BE2C (cell line): ENCODE measurements at regions not wholly inside any gene's neighbourhood (a gene's known extent, or its start where the extent isn't known, plus 50 kb on each side); places are given as distances from the start of the nearest gene placed in this dataset.

Experiments
- DNase-seq: peaks from one replicate; pipeline ENCODE4 v3.0.0-alpha.2; 2020
- H3K27me3 ChIP-seq: fragments of 250-450 bp; sonication (Bioruptor Pico); 2 replicates; pipeline ENCODE4 v1.5.1; 2020; ENCODE audit warnings: mild to moderate bottlenecking
- H3K36me3 ChIP-seq: fragments of 250-450 bp; sonication (Bioruptor Pico); 2 replicates; pipeline ENCODE4 v1.5.1; 2020; ENCODE audit warnings: mild to moderate bottlenecking
- H3K4me1 ChIP-seq: fragments of 250-450 bp; sonication (Bioruptor Pico); 2 replicates; pipeline ENCODE4 v1.5.1; 2020
- H3K4me3 ChIP-seq: 2 replicates; pipeline ENCODE4 v1.5.1; 2011; ENCODE audit warnings: low read depth, low read length
- H3K9me3 ChIP-seq: fragments of 250-450 bp; sonication (Bioruptor Pico); 2 replicates; pipeline ENCODE4 v1.5.1; 2020
- TF ChIP-seq, protein P1 (sequence below): IDR thresholded peaks from 2 replicates; pipeline ENCODE4 v1.5.1; 2012; ENCODE audit warnings: mild to moderate bottlenecking, low read depth, low read length

DNA sequence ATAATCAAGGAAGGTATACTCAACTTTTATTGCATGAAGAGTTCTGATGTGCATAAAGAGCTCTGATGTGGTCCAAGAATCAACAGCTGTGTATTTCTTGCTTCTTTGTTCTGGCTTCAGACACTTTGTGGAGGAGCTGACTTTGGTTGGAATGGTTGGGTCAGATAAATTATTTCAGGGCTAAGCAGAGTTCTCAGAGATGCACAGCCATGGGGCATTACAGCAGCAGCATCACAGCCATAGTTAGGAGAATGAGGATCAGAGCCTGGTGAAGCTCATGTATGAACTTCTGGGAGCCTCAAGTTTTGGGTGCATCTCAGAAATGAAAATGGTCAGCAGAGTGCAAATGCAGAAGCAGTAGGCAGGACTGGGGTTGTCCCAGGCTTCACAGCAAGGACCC is 267.4 kb upstream of the RUNX1 start:
- no peaks in the 10 kb centered on the region for H3K27me3 ChIP-seq
- H3K36me3 ChIP-seq, result no peaks in the 10 kb centered on the region
- TF ChIP-seq, protein P1, sequence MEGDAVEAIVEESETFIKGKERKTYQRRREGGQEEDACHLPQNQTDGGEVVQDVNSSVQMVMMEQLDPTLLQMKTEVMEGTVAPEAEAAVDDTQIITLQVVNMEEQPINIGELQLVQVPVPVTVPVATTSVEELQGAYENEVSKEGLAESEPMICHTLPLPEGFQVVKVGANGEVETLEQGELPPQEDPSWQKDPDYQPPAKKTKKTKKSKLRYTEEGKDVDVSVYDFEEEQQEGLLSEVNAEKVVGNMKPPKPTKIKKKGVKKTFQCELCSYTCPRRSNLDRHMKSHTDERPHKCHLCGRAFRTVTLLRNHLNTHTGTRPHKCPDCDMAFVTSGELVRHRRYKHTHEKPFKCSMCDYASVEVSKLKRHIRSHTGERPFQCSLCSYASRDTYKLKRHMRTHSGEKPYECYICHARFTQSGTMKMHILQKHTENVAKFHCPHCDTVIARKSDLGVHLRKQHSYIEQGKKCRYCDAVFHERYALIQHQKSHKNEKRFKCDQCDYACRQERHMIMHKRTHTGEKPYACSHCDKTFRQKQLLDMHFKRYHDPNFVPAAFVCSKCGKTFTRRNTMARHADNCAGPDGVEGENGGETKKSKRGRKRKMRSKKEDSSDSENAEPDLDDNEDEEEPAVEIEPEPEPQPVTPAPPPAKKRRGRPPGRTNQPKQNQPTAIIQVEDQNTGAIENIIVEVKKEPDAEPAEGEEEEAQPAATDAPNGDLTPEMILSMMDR, result no peak
- no peaks in the 10 kb centered on the region for H3K9me3 ChIP-seq
- no peak overlapping the region for H3K4me3 ChIP-seq
- no peak for DNase-seq
- H3K4me1 ChIP-seq, result no peaks in the 10 kb centered on the region

DNA sequence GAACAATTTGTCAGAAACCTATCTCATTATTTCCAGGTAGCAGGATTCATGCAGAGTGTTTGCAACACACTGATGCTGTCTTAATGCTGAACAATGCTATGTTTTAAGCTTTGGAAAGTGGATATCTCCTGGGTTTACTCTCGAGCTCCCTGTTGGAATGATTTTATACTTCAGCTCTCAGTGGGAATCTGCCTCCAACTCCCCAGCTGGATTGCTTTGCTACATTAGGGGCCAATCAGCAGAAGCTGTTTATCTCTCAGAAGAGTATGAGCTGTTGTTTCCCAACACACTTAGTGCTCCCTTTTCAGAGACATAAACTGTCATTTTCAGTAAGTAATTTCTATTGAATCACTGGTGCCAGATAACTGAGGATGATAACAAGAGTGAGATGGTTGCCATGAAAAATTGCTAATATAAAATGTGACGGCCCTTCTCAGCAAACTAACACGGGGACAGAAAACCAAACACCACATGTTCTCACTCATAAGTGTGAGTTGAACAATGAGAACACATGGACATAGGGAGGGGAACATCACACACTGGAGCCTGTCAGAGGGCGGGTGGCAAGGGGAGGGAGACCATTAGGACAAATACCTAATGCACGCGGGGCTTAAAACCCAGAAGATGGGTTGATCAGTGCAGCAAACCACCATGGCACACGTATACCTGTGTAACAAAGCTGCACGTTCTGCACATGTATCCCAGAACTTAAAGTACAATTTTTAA is 265.9 kb upstream of the RUNX1 start:
- TF ChIP-seq, protein P1, result no peak
- DNase-seq, result no peak
- no peaks in the 10 kb centered on the region for H3K27me3 ChIP-seq
- no peaks in the 10 kb centered on the region for H3K4me1 ChIP-seq
- no peaks in the 10 kb centered on the region for H3K9me3 ChIP-seq
- H3K36me3 ChIP-seq, result no peaks in the 10 kb centered on the region
- no peak overlapping the region for H3K4me3 ChIP-seq

DNA sequence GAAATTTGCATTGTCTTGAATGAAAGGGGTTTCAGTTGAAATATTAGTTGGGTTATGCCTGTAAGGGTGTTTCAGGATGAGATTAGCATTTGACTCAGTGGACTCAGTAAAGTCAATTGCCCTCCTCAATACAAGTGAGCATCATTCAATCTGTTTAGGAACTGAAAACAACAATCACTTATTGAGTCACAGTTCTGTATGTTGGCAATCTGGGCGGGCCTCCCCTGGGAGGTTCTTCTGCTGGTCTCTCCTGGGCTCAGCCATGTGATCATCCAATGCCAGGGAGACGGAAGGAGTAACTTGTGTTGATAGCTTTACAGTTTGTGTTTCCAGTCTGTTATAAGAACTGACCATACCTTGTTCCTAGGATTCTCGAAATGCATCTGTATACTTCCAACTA is 262.9 kb upstream of the RUNX1 start:
- H3K4me3 ChIP-seq, result no peak overlapping the region
- H3K36me3 ChIP-seq, result no peaks in the 10 kb centered on the region
- no peaks in the 10 kb centered on the region for H3K4me1 ChIP-seq
- H3K9me3 ChIP-seq, result no peaks in the 10 kb centered on the region
- TF ChIP-seq, protein P1, result no peak
- H3K27me3 ChIP-seq, result no peaks in the 10 kb centered on the region
- DNase-seq, result no peak

DNA sequence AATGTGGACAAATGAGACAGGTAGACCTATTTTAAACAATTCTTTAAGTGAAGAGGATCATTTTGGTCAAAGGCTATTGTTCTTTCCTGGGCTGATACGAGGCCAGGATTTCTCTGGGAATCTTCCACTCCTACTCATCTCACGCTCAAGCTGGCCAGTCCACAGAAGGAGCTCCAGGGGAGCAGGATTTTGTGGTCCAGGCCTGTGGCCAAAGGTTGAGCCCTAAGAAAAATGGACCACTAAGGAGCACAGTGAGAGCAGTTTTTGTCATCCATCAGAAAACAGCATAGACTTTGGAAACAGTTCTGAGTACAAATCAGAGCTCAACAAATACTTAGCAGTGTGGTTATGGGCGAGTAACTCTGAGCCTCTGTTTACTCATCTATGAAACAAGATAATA is 260.2 kb upstream of the RUNX1 start:
- Histone ChIP-seq H3K27me3 (no peaks in the 10 kb centered on the region), H3K36me3 (no peaks in the 10 kb centered on the region), H3K4me1 (no peaks in the 10 kb centered on the region), H3K4me3 (no peak overlapping the region), H3K9me3 (no peaks in the 10 kb centered on the region)
- DNase-seq, result no peak
- TF ChIP-seq, protein P1, result no peak

DNA sequence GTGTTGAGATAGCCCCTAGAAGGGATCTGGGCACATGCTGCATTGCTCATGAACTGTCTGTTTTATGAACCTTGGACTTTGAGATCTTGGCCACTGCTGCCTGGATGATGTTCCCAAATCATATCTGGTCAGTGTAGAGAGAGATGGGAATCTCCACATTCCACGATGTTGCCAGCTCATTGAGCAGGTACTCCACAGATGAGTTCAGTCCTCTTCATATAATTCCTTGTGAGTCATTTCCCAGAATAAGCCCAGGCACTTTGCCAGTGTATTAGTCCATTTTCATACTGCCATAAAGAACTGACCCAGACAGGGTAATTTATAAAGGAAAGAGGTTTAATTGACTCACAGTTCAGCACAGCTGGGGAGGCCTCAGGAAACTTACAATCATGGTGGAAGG is 254.0 kb upstream of the RUNX1 start:
- no peak for DNase-seq

DNA sequence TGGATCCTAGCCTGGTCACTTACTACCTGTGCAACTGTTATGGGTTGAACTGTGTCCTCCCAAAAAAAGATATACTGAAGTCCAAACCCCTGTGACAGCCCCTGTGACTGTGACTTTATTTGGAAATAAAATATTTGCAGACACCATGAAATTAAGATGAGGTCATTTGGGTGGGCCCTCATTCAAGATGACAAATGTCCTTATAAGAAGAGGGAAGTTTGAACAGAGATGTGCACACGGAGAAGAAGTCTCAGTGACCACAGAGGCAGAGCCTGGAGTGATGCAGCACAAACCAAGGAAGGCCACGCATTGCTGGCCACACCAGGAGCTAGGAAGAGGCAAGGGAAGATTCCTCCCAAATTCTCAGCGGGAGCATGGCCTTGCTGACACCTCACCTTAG is 249.7 kb upstream of the RUNX1 start:
- no peak overlapping the region for H3K4me3 ChIP-seq
- DNase-seq, result no peak
- no peaks in the 10 kb centered on the region for H3K27me3 ChIP-seq
- no peaks in the 10 kb centered on the region for H3K36me3 ChIP-seq
- peaks cover 5% of the 10 kb centered on the region; the same call in 1 of the 2 replicates for H3K9me3 ChIP-seq
- no peaks in the 10 kb centered on the region for H3K4me1 ChIP-seq
- TF ChIP-seq, protein P1, result no peak

More for the DNA sequence above, 254.0 kb upstream of the RUNX1 start:
- H3K4me3 ChIP-seq, result no peak overlapping the region
- H3K36me3 ChIP-seq, result no peaks in the 10 kb centered on the region
- H3K27me3 ChIP-seq, result no peaks in the 10 kb centered on the region
- H3K9me3 ChIP-seq, result peaks cover 5% of the 10 kb centered on the region; the same call in 1 of the 2 replicates
- TF ChIP-seq, protein P1, result no peak
- no peaks in the 10 kb centered on the region for H3K4me1 ChIP-seq
